ENCODE measurements at regions not wholly inside any gene's neighbourhood (a gene's known extent, or its start where the extent isn't known, plus 50 kb on each side); places are given as distances from the start of the nearest gene placed in this dataset.
"Not testable (repeated sequence)": the region's sequence is repeated elsewhere in the genome, so short reads cannot be mapped to it uniquely, and the experiment has no call there.

DNA sequence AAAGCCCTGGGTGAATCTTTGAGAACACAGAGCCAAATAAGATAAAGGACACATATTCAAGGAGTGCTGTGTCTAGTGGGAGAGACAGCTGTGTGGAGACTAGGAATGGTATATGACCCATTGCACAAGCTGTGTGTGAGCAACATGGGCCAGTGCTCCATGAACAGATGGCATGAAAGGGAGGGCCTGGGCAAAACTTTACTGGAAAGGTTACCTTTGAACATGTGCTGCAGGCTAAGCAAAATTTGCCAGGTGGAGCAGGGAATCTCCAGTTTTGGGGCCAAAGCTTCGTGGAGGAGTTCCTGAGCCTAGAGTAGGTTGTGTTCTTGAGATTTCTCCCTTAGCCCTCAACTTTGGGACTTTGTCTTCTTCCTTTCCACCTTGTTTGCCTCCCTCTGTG, 446.1 kb upstream of the PROX1 start:
- DNase-seq: no peak

DNA sequence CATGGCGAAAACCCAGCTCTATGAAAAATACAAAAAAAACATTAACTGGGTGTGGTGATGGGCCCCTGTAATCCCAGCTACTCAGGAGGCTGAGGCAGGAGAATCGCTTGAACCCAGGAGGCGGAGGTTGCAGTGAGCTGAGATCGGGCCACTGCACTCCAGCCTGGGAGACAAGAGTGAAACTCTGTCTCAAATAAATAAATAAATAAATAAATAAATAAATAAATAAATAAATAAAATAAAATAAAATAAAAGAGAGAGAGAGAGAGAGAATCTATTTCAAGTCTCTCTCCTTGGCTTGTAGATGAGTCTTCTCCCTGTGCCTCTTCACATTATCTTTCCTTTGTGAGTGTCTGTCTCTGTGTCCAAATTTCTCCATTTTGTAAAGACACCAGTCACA, 442.6 kb upstream of the PROX1 start:
- DNase-seq: not testable (repeated sequence)

DNA sequence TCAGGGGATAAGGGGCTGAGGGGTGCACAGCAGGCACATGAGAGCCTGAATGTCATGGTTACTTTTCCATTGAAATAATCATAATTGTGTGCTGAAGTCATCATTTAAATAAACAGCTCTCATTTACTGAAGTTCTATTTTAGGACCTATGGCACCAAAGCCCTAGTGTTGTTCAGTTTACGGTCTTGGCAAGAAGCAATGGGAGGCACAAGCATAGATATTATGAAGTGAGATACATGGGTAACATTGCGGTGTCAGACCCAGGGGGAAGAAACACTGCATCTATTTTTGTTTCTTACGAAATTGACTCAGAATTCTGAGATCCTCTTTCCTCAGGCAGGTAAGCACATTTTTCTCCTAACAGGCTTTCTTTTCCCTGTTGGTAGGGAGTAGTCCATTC, 437.8 kb upstream of the PROX1 start:
- no peak for DNase-seq

DNA sequence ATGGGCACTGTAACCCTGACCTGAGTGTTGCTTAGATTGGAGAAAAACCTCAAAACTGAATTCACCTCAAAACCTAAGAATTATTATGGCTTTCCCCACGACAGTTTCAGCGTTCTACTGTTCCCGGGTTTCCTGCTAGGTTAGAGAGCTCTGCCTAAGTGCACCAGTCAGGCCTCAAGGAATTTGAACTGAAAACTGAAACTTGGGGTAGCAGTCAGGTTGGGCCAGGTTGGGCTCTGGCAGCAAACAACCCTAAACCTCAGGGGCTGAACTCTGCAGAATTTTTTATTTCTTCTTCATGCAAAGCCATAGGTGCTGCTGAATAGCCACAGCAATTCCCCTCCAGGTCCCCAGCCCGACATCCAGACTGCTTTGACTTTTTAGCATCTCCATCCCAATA, 437.0 kb upstream of the PROX1 start:
- DNase-seq: no peak

DNA sequence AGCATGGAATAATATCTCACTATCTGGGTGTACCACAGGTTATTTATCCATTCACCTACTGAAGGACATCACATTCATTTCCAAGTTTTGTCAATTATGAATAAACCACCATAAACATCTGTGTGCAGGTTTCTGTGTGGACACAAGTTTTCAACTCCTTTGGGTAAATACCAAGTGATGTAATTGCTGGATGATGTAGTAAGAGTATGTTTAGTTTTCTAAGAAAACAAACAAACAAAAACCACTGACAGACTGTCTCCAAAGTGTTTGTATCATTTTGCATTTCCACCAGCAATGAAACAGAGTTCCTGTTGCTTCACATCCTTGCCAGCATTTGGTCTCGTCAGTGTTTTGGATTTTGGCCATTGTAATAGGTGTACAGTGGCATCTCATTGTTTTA, 435.7 kb upstream of the PROX1 start:
- DNase-seq: no peak

DNA sequence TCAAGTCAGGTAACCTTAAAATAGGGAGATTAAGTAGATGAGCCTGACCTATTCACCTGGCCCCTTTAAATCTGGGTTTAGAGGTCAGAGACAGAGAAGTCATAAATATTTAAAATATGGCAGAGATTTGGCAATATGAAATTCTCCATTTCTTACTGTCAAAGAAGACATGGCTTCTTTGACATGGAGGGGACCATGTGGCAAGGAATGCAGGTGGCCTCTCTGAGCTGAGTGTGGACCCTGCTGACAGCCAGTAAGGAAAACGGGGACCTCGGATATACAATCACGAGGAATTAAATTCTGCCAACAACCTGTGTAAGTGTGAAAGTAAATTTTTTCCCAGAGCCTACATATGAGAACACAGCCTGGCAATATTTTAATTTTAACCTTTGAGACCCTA, 427.5 kb upstream of the PROX1 start:
- no peak for DNase-seq

DNA sequence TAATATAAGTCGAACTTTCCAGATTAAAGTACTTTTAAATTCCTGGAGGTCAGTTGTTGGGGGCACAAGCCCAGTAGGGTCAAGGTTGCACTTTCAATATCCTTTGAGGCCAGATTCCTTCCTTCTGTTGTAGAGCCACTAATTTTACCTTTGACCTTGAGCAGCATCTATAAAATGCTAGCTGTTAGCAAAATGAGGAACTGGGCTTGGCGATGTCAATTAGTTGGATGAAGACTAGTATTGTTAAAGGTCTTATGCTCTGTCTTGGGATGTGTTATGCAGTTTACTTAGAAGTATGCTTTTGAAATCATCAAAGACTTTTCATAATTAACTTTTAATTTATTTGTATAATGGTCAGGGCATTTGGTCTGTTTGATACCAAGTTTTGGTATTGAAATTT, 425.9 kb upstream of the PROX1 start:
- DNase-seq: no peak

DNA sequence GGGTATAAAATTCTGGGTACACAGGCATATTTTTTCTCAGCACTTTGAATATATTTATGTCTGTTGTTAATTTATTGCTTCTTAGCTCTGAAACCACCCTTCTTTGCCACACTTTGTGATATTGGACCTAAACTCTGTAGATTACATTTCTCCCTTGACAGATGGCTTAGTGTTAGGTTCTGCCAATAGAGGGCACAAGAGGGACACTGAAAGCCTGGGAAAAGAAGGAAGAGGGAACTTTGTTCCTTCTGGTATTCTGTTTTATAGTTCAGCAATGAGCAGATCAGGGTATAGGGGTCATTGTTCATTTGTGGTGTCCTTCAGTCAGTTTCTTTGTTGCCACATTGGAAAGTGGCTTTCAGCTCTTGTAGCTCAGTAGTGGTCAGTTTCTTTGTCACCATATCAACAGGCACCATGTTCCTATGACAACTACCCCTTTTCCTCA, 423.5 kb upstream of the PROX1 start:
- DNase-seq: peak; percentile 25

DNA sequence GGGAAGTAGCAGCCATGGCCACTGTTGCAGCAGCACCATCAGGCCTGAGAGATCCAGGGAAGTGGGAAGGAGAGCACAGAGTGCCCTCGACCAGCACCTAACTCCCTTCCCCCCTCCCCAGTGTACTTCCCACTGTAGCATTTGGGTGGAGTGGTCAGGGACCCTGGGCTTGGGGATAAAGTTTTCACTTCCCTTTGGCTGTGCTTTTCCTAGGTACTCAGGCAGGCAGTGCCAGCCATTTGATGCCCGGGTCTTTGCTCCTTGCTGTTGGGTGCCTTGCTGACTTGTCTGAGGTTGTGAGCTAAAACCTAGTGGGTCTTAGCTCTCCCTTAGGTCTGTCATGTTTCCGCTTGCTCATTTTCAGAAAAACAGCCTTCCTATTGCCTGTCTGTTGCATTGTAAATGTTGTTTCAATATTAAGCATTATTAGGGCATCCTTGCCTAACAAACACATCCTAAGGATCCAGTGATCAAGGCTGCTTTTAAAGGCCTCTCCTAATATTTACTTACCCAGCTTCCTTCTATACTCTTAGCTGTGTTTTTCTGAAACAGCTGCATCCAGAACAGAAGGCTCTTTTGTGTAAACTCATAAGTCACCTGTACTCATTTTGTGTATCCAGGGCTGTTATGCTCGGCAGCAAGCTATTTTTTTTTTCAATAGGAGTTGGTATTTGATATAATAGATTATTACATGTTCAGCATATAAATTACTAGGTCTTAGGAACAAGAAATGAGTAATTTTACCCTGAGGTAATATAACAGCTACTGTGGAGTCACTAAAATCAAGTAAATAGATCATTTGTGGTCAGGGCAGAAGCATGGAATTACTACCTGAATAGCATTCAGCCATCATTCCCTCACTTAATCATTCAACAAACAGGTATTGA, 418.6 kb upstream of the PROX1 start:
- peak; percentile 99 for DNase-seq

DNA sequence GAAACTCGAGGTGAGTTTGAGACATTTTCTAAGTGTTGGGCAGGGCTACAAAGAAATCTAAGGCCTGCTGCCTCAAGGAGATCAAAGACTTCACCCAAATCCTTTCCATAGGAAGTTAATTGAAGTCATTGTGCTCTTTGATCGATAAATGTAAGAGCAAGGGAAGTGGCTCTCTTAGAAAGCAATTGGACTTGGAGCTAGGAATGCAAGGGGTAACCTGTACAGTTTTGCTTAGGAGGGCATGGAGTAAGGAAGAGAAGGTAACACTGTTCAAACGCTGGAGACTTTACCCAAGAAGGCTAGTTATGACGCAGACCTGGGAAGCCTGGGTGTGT, 418.0 kb upstream of the PROX1 start:
- no peak for DNase-seq

DNA sequence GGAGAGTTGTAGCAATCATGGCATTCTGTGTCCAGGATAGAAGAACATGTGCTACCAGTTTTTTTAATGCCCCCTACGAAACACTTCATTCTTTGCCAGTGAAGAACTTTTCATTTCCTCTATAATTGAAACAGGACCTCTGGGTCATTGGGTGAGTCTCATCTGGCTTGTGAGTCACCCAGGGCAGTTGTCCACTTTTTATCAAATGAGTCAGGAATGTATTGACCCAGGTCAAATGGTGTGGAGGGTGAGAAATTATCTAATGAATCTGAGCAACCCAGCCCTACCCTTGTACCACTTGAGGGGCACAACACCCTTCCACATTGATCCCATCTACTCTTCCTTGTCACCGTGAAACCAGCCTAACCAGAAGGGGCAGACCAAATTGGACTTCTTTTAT, 417.3 kb upstream of the PROX1 start:
- DNase-seq: no peak

DNA sequence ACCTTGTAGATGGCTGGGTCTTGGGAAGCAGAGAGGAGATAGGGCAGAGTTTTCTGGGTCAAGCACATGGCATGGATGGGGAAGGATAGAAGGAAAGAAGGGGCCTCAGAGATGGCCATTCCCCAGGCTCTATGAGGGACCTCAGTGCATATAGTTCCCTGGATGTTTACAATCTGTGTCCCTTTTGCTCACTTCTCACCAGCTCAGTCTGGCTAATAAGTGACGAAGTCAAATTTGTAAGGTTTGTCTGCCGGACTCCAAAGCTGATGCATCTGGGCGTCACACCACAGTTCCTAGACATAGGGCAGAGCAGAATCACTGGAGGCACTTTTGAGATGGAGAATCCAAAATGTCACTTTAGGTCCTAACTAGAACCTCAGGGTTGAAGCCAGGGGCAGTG, 416.4 kb upstream of the PROX1 start:
- DNase-seq: no peak

DNA sequence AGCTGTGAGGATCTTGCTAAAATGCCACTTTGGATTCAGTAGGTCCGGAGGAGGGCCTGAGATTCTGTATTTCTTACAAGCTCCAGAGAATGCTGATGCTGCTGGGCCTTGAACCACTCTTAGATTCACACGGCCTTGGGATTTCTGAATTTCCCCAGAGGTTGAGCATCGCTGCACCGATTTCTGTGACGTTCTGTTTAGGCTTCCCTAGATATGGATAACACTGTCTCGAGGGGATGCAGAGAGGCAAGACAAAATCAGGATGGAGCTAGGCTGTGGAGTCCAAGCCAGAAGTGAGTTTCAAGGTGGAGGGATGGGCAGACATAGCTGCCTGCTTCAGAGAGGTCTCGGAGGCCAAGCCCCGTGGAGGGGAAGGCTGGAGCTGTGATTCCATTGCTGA, 415.9 kb upstream of the PROX1 start:
- DNase-seq: no peak

DNA sequence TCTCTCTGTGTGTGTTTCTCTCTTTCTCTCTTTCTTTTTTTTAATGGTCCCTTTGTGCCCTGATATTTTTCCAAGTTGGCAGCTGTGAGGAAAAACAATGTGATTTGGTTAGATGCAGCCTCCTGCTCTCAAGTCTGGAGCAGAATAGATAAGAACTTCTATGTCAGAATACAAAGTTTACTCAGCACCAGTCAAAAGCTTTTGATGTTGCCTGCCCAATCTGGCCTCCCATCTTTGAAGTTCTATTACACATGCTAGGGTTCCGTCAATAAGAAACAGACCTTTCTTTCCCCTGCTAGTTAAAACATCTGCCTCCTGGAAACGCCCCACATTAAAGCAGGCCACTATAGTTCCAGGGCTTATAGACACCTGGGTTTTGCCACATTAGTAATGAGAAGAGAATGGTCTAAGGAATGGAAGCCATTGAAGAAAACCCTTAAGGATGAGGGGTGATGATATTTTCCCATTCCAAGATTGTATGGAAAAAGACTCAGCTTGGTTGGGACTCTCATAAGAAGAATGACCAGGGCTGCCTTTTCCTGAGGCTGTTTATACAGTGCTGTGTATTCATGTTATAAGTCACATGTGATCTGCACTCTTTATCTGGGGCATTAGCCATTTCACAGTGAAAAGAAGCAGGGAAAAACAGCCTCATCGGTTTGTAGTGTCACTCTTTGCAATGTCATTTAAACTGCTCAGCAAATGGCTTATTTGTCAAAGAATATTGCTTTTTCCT, 414.7 kb upstream of the PROX1 start:
- DNase-seq: no peak

DNA sequence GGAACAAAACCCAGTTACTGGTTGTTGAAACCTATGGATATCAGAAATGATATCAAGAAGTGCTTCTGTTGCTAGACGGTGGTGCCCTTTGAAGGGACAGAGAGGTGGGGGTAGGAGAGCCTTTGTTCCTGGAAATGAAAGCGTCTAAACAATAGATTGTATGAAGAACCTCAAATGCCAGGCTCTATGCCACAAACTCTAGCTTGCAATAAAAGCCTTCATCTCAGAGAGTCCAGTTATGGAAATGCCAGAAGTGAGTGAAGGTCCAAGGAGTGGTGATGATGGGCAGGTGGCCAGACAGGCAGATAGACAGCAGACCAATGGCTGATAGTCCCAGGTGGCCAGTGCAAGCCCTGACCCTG, 414.1 kb upstream of the PROX1 start:
- DNase-seq: no peak

DNA sequence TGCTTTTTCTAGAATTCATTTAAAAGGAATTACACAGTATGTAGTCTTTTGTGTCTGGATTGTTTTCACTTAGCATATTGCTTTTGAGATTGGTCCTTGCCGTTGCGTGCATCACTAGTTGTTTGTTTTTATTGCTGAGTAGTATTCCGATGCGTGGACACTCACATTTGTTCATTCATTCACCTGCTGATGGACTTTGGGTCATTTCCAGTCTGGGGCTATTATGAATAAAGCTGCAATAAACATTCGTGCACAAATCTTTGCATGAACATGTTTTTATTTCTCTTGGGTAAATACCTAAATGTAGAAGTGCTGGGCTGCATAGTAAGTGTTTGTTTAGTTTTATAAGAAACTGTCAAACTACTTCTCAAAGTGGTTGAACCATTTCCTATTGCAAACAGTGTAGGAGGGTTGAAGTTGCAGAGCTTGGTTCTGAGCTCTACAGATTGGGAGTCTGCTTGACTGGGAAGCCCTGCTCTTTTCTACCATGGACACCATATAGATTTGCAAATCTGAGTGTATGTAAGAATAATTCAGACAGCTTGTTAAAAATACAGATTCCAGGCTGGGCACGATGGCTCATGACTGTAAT, 404.7 kb upstream of the PROX1 start:
- DNase-seq: no peak

DNA sequence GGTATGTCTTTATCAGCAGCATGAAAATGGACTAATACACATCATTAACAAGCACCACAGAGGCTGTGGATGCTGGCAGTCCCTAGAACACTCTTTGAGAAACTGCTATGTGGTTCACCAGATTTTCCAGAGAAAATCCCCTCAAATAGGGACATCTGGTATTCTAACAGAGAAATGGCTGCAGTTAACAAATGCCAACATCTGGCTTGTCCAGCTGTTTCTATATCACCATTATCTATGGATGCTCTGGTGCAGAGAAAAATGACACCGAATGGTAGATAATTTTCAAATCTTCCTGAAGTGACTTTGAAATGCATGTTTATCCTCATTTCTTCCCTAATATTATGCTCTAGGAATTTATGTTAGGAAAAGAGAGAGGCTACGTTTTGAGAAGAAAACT, 403.5 kb upstream of the PROX1 start:
- DNase-seq: no peak

DNA sequence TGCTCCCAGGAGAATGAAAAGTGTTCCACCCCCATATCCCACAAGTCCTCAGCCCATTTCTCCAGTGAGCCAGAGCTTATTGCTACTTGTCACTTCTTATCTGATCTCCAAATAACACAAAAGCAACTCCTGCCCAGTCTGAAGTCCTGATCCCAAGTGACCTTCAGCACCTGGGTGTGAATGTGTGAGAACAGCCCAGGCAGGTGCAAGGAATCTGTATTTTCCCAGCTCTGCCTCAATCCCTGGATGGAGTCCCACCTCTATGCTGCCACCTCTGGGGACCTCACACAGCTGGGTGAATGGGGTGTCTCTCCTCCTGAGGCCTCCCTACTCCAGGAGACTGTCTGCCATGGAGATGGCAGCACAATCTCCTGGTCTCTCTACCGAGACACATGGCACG, 402.4 kb upstream of the PROX1 start:
- DNase-seq: no peak

DNA sequence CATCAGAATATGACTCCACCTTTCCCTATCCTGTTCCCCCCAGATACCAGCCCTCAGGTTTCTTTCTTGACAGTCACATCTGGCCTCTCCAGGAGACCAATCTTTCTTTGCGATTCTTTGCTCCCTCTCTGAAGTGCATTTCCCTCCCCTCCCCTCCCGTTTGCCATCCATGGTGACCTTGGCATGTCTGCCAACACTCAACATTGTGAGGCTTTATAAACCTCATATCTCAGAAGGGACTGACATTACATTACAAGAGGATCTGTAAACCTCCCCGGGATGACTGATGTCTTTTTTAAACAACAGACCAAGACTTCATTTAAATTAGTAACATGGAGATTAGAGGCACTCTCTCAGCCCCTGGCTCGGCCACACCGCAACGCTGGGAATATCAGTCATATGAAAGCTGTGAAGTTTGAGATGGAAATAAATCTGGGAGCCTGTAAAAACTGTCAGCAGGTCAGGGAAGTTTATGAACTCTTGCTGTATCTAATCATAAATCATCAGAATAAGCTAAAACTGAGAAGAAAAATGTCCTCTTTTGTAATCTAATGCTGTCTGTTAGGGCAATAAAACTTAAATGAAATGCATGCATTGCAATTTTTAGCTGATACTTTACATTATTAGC, 401.7 kb upstream of the PROX1 start:
- no peak for DNase-seq

DNA sequence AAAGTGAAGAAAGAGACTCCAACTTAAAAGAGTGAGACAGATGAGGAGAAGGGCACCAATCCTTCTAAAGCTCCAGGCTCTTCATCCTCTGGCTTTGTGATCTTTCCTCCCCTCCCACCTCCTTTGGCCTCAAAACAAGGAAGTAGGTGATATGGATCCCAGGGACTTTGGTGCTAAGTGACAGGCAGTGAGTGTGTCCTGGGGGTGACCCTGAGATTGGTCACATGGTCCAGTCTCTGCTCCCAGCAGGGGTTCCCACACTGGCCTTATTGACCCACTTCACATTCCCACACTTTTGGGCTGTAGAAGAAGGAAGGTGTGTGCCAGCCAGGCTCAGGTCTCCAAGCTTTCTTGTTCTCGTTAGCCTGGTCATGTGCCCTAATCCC, 401.2 kb upstream of the PROX1 start:
- DNase-seq: no peak

DNA sequence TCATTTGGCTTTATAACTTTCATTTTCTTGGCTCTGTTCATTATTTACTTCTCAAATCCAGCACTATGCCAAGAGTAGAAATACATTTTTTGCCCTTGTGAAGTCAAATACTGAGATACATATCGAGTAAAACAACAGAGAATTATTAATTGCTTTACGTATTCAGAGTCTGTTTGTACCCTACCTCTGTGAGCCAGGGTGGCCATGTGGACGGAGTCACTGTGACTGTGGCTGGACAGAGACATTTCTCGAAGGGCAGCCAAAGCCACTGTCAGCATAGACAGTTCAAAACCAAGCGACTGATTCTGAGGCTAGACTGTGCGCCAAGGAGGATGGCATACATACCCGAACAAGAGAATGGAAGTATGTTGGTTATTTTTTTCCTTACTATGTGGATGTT, 391.0 kb upstream of the PROX1 start:
- no peak for DNase-seq

DNA sequence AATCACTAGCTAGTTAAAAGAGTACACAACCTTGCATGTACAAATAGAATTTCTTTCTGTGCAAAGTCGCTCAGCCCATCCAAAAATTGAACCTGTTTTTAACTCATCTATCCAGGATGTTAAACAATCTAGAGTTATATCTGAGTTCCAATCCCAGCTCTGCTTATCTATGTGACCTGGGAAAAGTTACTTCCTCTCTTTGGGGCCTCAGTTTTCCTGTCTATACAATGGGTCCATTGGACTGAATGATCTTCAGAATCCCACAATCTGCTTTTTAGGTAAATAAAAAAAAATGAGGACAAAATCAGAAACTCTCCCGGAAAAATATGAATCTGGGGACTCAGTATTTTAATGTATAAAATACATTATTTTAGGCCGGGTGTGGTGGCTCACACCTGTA, 389.5 kb upstream of the PROX1 start:
- DNase-seq: no peak

DNA sequence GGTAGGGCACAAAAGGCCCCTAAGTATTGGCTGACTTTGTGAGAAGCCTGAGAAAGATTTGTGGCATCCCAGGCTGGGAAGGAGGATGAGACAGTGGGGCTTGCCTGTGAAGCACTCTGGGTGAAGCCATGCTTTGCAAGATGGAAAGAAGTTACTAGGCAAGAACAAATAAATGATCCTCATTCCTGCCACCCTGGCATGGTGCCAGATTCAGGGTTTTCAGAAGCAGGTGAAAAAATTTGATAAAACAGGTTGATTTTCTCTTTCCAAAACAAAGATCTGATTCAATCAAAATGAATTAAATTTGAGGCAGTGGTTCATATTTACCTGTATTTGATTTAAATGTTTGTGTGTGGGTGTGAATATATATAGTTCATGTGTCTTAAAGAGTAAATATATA, 386.9 kb upstream of the PROX1 start:
- no peak for DNase-seq

DNA sequence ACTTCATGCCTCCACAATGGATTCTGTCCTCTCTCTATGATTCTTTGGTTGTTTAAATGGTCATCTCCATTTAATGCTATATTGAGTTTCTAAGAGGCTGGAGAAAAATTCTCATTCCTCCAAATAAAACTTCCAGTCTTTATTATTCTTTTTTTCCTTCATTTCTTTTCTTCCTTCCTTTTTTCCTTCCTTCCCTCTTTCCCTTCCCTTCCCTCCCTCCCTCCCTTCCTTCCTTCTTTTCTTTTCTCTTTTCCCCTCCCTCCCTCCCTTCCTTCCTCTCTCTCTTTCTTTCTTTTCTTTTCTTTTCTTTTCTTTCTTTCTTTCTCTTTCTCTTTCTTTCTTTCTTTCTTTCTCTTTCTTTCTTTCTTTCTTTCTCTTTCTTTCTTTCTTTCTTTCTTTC, 386.1 kb upstream of the PROX1 start:
- DNase-seq: not testable (repeated sequence)
